HG02623 (cell line): ENCODE measurements at regions not wholly inside any gene's neighbourhood (a gene's known extent, or its start where the extent isn't known, plus 50 kb on each side); places are given as distances from the start of the nearest gene placed in this dataset.
"Not testable (repeated sequence)": the region's sequence is repeated elsewhere in the genome, so short reads cannot be mapped to it uniquely, and the experiment has no call there.

Experiments
- ATAC-seq: cut with Tn5 transposase; IDR thresholded peaks from one replicate; pipeline ENCODE4 v1.9.1; 2021; ENCODE audit warnings: moderate library complexity; ENCODE audit not compliant: unreplicated experiment

- no peak for ATAC-seq
Measured at GRCh38 chr12:73185403-73185802, 913.2 kb downstream of the TRHDE start.

GRCh38 chr12:73186272-73186671, 914.1 kb downstream of the TRHDE start:
- no peak for ATAC-seq

GRCh38 chr12:73187765-73188164, 915.6 kb downstream of the TRHDE start:
- no peak for ATAC-seq

GRCh38 chr12:73210548-73211204, 938.5 kb downstream of the TRHDE start:
- ATAC-seq: no peak

- no peak for ATAC-seq
Measured at GRCh38 chr12:73220951-73221350, 948.8 kb downstream of the TRHDE start.

GRCh38 chr12:73221398-73221797, 949.2 kb downstream of the TRHDE start:
- ATAC-seq: no peak

- ATAC-seq: no peak
Measured at GRCh38 chr12:73221836-73222235, 949.7 kb downstream of the TRHDE start.

GRCh38 chr12:73225371-73225937, 953.3 kb downstream of the TRHDE start:
- no peak for ATAC-seq

- no peak for ATAC-seq
Measured at GRCh38 chr12:73225941-73226340, 953.8 kb downstream of the TRHDE start.

GRCh38 chr12:73226593-73226992, 954.4 kb downstream of the TRHDE start:
- ATAC-seq: no peak

- ATAC-seq: not testable (repeated sequence)
Measured at GRCh38 chr12:73228828-73229227, 956.7 kb downstream of the TRHDE start.

GRCh38 chr12:73235387-73235786, 963.2 kb downstream of the TRHDE start:
- ATAC-seq: no peak

GRCh38 chr12:73240110-73240509, 967.9 kb downstream of the TRHDE start:
- ATAC-seq: no peak

- no peak for ATAC-seq
Measured at GRCh38 chr12:73262788-73263381, 990.7 kb downstream of the TRHDE start.

- ATAC-seq: no peak
Measured at GRCh38 chr12:73266206-73266605, 994.0 kb downstream of the TRHDE start.

GRCh38 chr12:73274976-73275375, 1002.8 kb downstream of the TRHDE start:
- ATAC-seq: no peak

- ATAC-seq: no peak
Measured at GRCh38 chr12:73277971-73278370, 1005.8 kb downstream of the TRHDE start.

- no peak for ATAC-seq
Measured at GRCh38 chr12:73301530-73301929, 1029.4 kb downstream of the TRHDE start.

- ATAC-seq: no peak
Measured at GRCh38 chr12:73307260-73307659, 1035.1 kb downstream of the TRHDE start.

- ATAC-seq: no peak
Measured at GRCh38 chr12:73308079-73308478, 1035.9 kb downstream of the TRHDE start.

GRCh38 chr12:73308747-73309146, 1036.6 kb downstream of the TRHDE start:
- no peak for ATAC-seq

GRCh38 chr12:73321319-73321718, 1049.1 kb downstream of the TRHDE start:
- ATAC-seq: no peak

GRCh38 chr12:73321776-73322175, 1049.6 kb downstream of the TRHDE start:
- ATAC-seq: no peak
